Vagina (tissue), 2 donors: ENCODE measurements at regions not wholly inside any gene's neighbourhood (a gene's known extent, or its start where the extent isn't known, plus 50 kb on each side); places are given as distances from the start of the nearest gene placed in this dataset.
"Not testable (repeated sequence)": the region's sequence is repeated elsewhere in the genome, so short reads cannot be mapped to it uniquely, and the experiment has no call there.

Experiments
- DNase-seq, 2 donors: peaks; one replicate each; pipeline ENCODE4 v3.0.0-alpha.2; 2017; ENCODE audit errors: extremely low spot score in 2 of 2
- H3K27ac ChIP-seq: fragments of 200-600 bp; sonication (generic); one replicate; pipeline ENCODE4 v1.5.1; 2019
- H3K27me3 ChIP-seq: fragments of 200-600 bp; sonication (generic); one replicate; pipeline ENCODE4 v1.5.1; 2019
- H3K36me3 ChIP-seq, 2 donors: fragments of 200-600 bp; sonication (generic); one replicate each; pipeline ENCODE4 v1.5.1; 2017 to 2019
- H3K4me1 ChIP-seq: fragments of 200-600 bp; sonication (generic); one replicate; pipeline ENCODE4 v1.5.1; 2019
- H3K4me3 ChIP-seq, 2 donors: fragments of 200-600 bp; sonication (generic); 1 replicate in 1 of 2; 2 replicates in 1 of 2; pipeline ENCODE4 v1.5.1; 2016 to 2019
- H3K9me3 ChIP-seq: fragments of 200-600 bp; sonication (generic); one replicate; pipeline ENCODE4 v1.5.1; 2019
- CTCF ChIP-seq, 3 experiments: fragments of 450-650 bp in 2 of 3; fragments of 200-600 bp in 1 of 3; sonication (generic) in 1 of 3; IDR thresholded peaks; one replicate each; pipeline ENCODE4 v1.5.1; 2017 to 2019; ENCODE audit warnings: antibody characterized with exemption in 3 of 3, mild to moderate bottlenecking in 2 of 3, moderate library complexity in 2 of 3
- POLR2A ChIP-seq, 2 donors: fragments of 450-650 bp; IDR thresholded peaks; one replicate each; pipeline ENCODE4 v1.6.1; 2017; ENCODE audit warnings: antibody characterized with exemption in 2 of 2, mild to moderate bottlenecking in 2 of 2, moderate library complexity in 2 of 2
- POLR2AphosphoS5 ChIP-seq, 2 donors: sonication (generic); formaldehyde crosslinking; IDR thresholded peaks; one replicate each; pipeline ENCODE4 v1.9.0; 2017; ENCODE audit warnings: antibody characterized with exemption in 2 of 2, mild to moderate bottlenecking in 2 of 2, low read depth in 1 of 2; ENCODE audit not compliant: insufficient read depth in 1 of 2
- intact Hi-C: fragments of 100-400 bp; cut with DNase I; formaldehyde crosslinking; loops from one replicate; pipeline ENCODE4 v1.15.1; 2023

GRCh38 chr7:96562458-96562857 is 147.2 kb downstream of the SEM1 start:
- Histone ChIP-seq H3K4me1 (no peaks in the 10 kb centered on the region), H3K9me3 (no peaks in the 10 kb centered on the region), H3K27me3 (no peaks in the 10 kb centered on the region), H3K36me3 (no peaks in the 10 kb centered on the region), H3K27ac (no peak overlapping the region), H3K4me3 (no peak overlapping the region)
- DNase-seq: no peak
- intact Hi-C loops: no loop called here
- TF ChIP-seq POLR2AphosphoS5 (IDR thresholded peaks at IDR 0.05; ENCODE audit: insufficient read depth in 1 of 2, low read depth in 1 of 2) (no peak), POLR2A (IDR thresholded peaks at IDR 0.05) (no peak), CTCF (IDR thresholded peaks at IDR 0.05) (no peak)

- intact Hi-C loops: no loop called here
- Histone ChIP-seq H3K36me3 (no peaks in the 10 kb centered on the region), H3K27ac (no peak overlapping the region), H3K4me1 (no peaks in the 10 kb centered on the region), H3K27me3 (no peaks in the 10 kb centered on the region), H3K4me3 (no peak overlapping the region), H3K9me3 (no peaks in the 10 kb centered on the region)
- no peak for TF ChIP-seq POLR2AphosphoS5 (IDR thresholded peaks at IDR 0.05; ENCODE audit: insufficient read depth in 1 of 2, low read depth in 1 of 2)
- no peak for TF ChIP-seq CTCF (IDR thresholded peaks at IDR 0.05)
- TF ChIP-seq POLR2A (IDR thresholded peaks at IDR 0.05): no peak
- no peak for DNase-seq
Measured at GRCh38 chr7:96561892-96562291, 147.8 kb downstream of the SEM1 start.

- H3K27me3 ChIP-seq: no peaks in the 10 kb centered on the region
- no peaks in the 10 kb centered on the region for H3K9me3 ChIP-seq
- H3K4me3 ChIP-seq: no peak overlapping the region
- H3K36me3 ChIP-seq: no peaks in the 10 kb centered on the region
- no peak for TF ChIP-seq POLR2AphosphoS5 (IDR thresholded peaks at IDR 0.05; ENCODE audit: insufficient read depth in 1 of 2, low read depth in 1 of 2)
- no peak for TF ChIP-seq POLR2A (IDR thresholded peaks at IDR 0.05)
- TF ChIP-seq CTCF (IDR thresholded peaks at IDR 0.05): no peak
- no peak overlapping the region for H3K27ac ChIP-seq
- H3K4me1 ChIP-seq: no peaks in the 10 kb centered on the region
- no peak for DNase-seq
- intact Hi-C loops: no loop called here
Measured at GRCh38 chr7:96558530-96558929, 151.1 kb downstream of the SEM1 start.

GRCh38 chr7:96558093-96558492 is 151.6 kb downstream of the SEM1 start:
- H3K4me3 ChIP-seq: no peak overlapping the region
- H3K36me3 ChIP-seq: no peaks in the 10 kb centered on the region
- H3K4me1 ChIP-seq: no peaks in the 10 kb centered on the region
- no peak overlapping the region for H3K27ac ChIP-seq
- intact Hi-C loops: no loop called here
- no peak for DNase-seq
- H3K9me3 ChIP-seq: no peaks in the 10 kb centered on the region
- TF ChIP-seq POLR2AphosphoS5 (IDR thresholded peaks at IDR 0.05; ENCODE audit: insufficient read depth in 1 of 2, low read depth in 1 of 2) (no peak), CTCF (IDR thresholded peaks at IDR 0.05) (no peak), POLR2A (IDR thresholded peaks at IDR 0.05) (no peak)
- H3K27me3 ChIP-seq: no peaks in the 10 kb centered on the region

GRCh38 chr7:96557598-96557997 is 152.0 kb downstream of the SEM1 start:
- H3K36me3 ChIP-seq, DNase-seq, intact Hi-C loops: not testable (repeated sequence)

GRCh38 chr7:96548664-96549063 is 161.0 kb downstream of the SEM1 start:
- no peaks in the 10 kb centered on the region for H3K4me1 ChIP-seq
- H3K9me3 ChIP-seq: no peaks in the 10 kb centered on the region
- intact Hi-C loops: no loop called here
- no peaks in the 10 kb centered on the region for H3K36me3 ChIP-seq
- no peak overlapping the region for H3K27ac ChIP-seq
- TF ChIP-seq POLR2A (IDR thresholded peaks at IDR 0.05) (no peak), CTCF (IDR thresholded peaks at IDR 0.05) (no peak), POLR2AphosphoS5 (IDR thresholded peaks at IDR 0.05; ENCODE audit: insufficient read depth in 1 of 2, low read depth in 1 of 2) (no peak)
- no peak overlapping the region for H3K4me3 ChIP-seq
- no peaks in the 10 kb centered on the region for H3K27me3 ChIP-seq
- DNase-seq: no peak

More at GRCh38 chr7:96557598-96557997, 152.0 kb downstream of the SEM1 start:
- H3K27me3 ChIP-seq, H3K4me1 ChIP-seq, H3K4me3 ChIP-seq, H3K27ac ChIP-seq, H3K9me3 ChIP-seq: not testable (repeated sequence)
